AG04450 (cell line): ENCODE measurements at regions not wholly inside any gene's neighbourhood (a gene's known extent, or its start where the extent isn't known, plus 50 kb on each side); places are given as distances from the start of the nearest gene placed in this dataset.

ENCODE experiments used
- CTCF ChIA-PET: fragments of 300-600, 350-600 bp; formaldehyde crosslinking; extraction: SDS; loops from one replicate; lab custom pipeline; 2022; ENCODE audit warnings: antibody characterized with exemption, inconsistent platforms; lab: Charles Lee
- POLR2A ChIA-PET: fragments of 350-600 bp; formaldehyde crosslinking; extraction: SDS; loops from one replicate; lab custom pipeline; 2021; ENCODE audit warnings: antibody characterized with exemption, inconsistent platforms; lab: Yijun Ruan, JAX
- DNase-seq: peaks from one replicate; pipeline ENCODE4 v3.0.0-alpha.2; 2011; ENCODE audit warnings: low read depth, low spot score
- H3K27ac ChIP-seq: one replicate; pipeline ENCODE4 v1.5.1; 2012; ENCODE audit warnings: low read depth, low read length, control low read depth
- H3K27me3 ChIP-seq: one replicate; pipeline ENCODE4 v1.6.0; 2012; ENCODE audit warnings: low read length; ENCODE audit not compliant: control insufficient read depth, insufficient read depth
- H3K4me3 ChIP-seq: 2 replicates; pipeline ENCODE4 v1.5.1; 2011; ENCODE audit warnings: mild to moderate bottlenecking, low read depth, low read length, control low read depth
- H3K9me3 ChIP-seq: 2 replicates; pipeline ENCODE4 v1.5.1; 2012; ENCODE audit warnings: low read length; ENCODE audit not compliant: control insufficient read depth, insufficient read depth
- CTCF ChIP-seq: IDR thresholded peaks from 2 replicates; pipeline ENCODE4 v1.5.1; 2011; ENCODE audit warnings: low read depth, low read length, control low read depth, inconsistent platforms

GRCh38 chr12:94872007-94872653, 131.4 kb downstream of the NDUFA12 start:
- Histone ChIP-seq H3K27me3 (peaks cover 49% of the 10 kb centered on the region), H3K9me3 (no peaks in the 10 kb centered on the region; the same call in 1 of the 2 replicates), H3K27ac (no peak overlapping the region), H3K4me3 (no peak overlapping the region)
- no peak for TF ChIP-seq CTCF
- CTCF ChIA-PET, result no interaction called here
- POLR2A ChIA-PET, result no interaction called here
- DNase-seq, result no peak

GRCh38 chr12:94870511-94870910, 133.0 kb downstream of the NDUFA12 start:
- Histone ChIP-seq H3K27ac (no peak overlapping the region), H3K4me3 (no peak overlapping the region), H3K9me3 (no peaks in the 10 kb centered on the region; the same call in 1 of the 2 replicates), H3K27me3 (peaks cover 45% of the 10 kb centered on the region)
- CTCF ChIA-PET, result interaction anchor here (0.6 kb wide), 1 partner anchor 8 kb away, joined by 3 read pairs; no protein-coding TSS in a partner anchor
- DNase-seq, result no peak
- TF ChIP-seq CTCF, result no peak
- POLR2A ChIA-PET, result no interaction called here

GRCh38 chr12:94868161-94868560, 135.3 kb downstream of the NDUFA12 start:
- CTCF ChIA-PET, result no interaction called here

GRCh38 chr12:94867066-94867855, 136.2 kb downstream of the NDUFA12 start:
- Histone ChIP-seq H3K27ac (no peak overlapping the region), H3K4me3 (no peak overlapping the region), H3K9me3 (no peaks in the 10 kb centered on the region), H3K27me3 (peaks cover 22% of the 10 kb centered on the region)
- DNase-seq, result no peak
- no peak for TF ChIP-seq CTCF
- CTCF ChIA-PET, result no interaction called here
- POLR2A ChIA-PET, result no interaction called here

More at GRCh38 chr12:94868161-94868560, 135.3 kb downstream of the NDUFA12 start:
- DNase-seq, result no peak
- H3K4me3 ChIP-seq, result no peak overlapping the region
- H3K27ac ChIP-seq, result no peak overlapping the region
- POLR2A ChIA-PET, result no interaction called here
- TF ChIP-seq CTCF, result no peak
- no peaks in the 10 kb centered on the region for H3K9me3 ChIP-seq
- H3K27me3 ChIP-seq, result peaks cover 31% of the 10 kb centered on the region

GRCh38 chr12:94864987-94865386, 138.5 kb downstream of the NDUFA12 start:
- no peak for DNase-seq

More at GRCh38 chr12:94864987-94865386, 138.5 kb downstream of the NDUFA12 start:
- no peak for TF ChIP-seq CTCF
- CTCF ChIA-PET, result no interaction called here
- no peaks in the 10 kb centered on the region for H3K9me3 ChIP-seq
- peaks cover 7% of the 10 kb centered on the region for H3K27me3 ChIP-seq
- H3K27ac ChIP-seq, result no peak overlapping the region
- H3K4me3 ChIP-seq, result no peak overlapping the region
- POLR2A ChIA-PET, result no interaction called here
